MM.1S (cell line): ENCODE measurements at regions not wholly inside any gene's neighbourhood (a gene's known extent, or its start where the extent isn't known, plus 50 kb on each side); places are given as distances from the start of the nearest gene placed in this dataset.

Experiments
- CTCF ChIP-seq: fragments of 300-600 bp; sonication (generic); IDR thresholded peaks from 2 replicates; pipeline ENCODE4 v1.5.1; 2016; ENCODE audit warnings: antibody characterized with exemption, low read length, mixed read lengths
- EZH2 ChIP-seq: fragments of 300-600 bp; sonication (generic); optimal IDR thresholded peaks from 2 replicates; pipeline ENCODE3; 2017; ENCODE audit warnings: low read depth, mild to moderate bottlenecking, antibody characterized with exemption, low read length, mixed read lengths
- EZH2phosphoT487 ChIP-seq: fragments of 300-600 bp; sonication (generic); IDR thresholded peaks from 2 replicates; pipeline ENCODE4 v1.6.1; 2018; ENCODE audit warnings: antibody characterized with exemption, low read length

GRCh38 chr3:110272525-110272924 lies 799.1 kb upstream of the NECTIN3 start:
- no peak for TF ChIP-seq CTCF
- TF ChIP-seq EZH2: no peak
- no peak for TF ChIP-seq EZH2phosphoT487
